GM23338 (cell line): ENCODE measurements at regions not wholly inside any gene's neighbourhood (a gene's known extent, or its start where the extent isn't known, plus 50 kb on each side); places are given as distances from the start of the nearest gene placed in this dataset.

Source experiments
- ATAC-seq: fragments of 200-7000 bp; cut with Tn5 transposase; 3 replicates; pipeline ENCODE4 v1.9.1; 2020
- DNase-seq: peaks from one replicate; pipeline ENCODE4 v3.0.0-alpha.2; 2015; ENCODE audit warnings: low spot score
- H2AFZ ChIP-seq: fragments of 200-600 bp; sonication (generic); 2 replicates; pipeline ENCODE4 v1.8.0; 2016; ENCODE audit warnings: antibody characterized with exemption, mild to moderate bottlenecking, moderate library complexity
- H3F3A ChIP-seq: fragments of 200-600 bp; sonication (generic); replicated peaks from 2 replicates; pipeline ENCODE4 v1.8.0; 2017; ENCODE audit warnings: antibody characterized with exemption, mixed run types, low read depth
- H3K27ac ChIP-seq: fragments of 200-600 bp; sonication (generic); 2 replicates; pipeline ENCODE4 v1.6.1; 2016; ENCODE audit warnings: low read depth
- H3K27me3 ChIP-seq: fragments of 200-600 bp; sonication (generic); 2 replicates; pipeline ENCODE4 v1.8.0; 2016; ENCODE audit warnings: mild to moderate bottlenecking, mixed run types, moderate library complexity; ENCODE audit not compliant: insufficient read depth
- H3K36me3 ChIP-seq: fragments of 200-600 bp; sonication (generic); 2 replicates; pipeline ENCODE4 v1.8.0; 2016; ENCODE audit warnings: mild to moderate bottlenecking; ENCODE audit not compliant: insufficient read depth
- H3K4me1 ChIP-seq: fragments of 200-600 bp; sonication (generic); 2 replicates; pipeline ENCODE4 v1.8.0; 2016; ENCODE audit warnings: mild to moderate bottlenecking, moderate library complexity; ENCODE audit not compliant: insufficient read depth
- H3K4me2 ChIP-seq: fragments of 200-600 bp; sonication (generic); 2 replicates; pipeline ENCODE4 v1.7.1; 2017; ENCODE audit warnings: mixed run types
- H3K4me3 ChIP-seq: fragments of 200-600 bp; sonication (generic); 2 replicates; pipeline ENCODE4 v1.6.1; 2016; ENCODE audit warnings: mixed run types
- H3K79me2 ChIP-seq: fragments of 200-600 bp; sonication (generic); replicated peaks from 2 replicates; pipeline ENCODE4 v1.8.0; 2017; ENCODE audit warnings: mild to moderate bottlenecking; ENCODE audit not compliant: insufficient read depth
- H3K9me2 ChIP-seq: fragments of 200-600 bp; sonication (generic); 2 replicates; pipeline ENCODE4 v1.8.0; 2017; ENCODE audit not compliant: insufficient read depth
- H4K20me1 ChIP-seq: fragments of 200-600 bp; sonication (generic); replicated peaks from 2 replicates; pipeline ENCODE4 v1.8.0; 2017; ENCODE audit warnings: mild to moderate bottlenecking; ENCODE audit not compliant: insufficient read depth
- H3K27ac Mint-ChIP-seq: 2 replicates; pipeline ENCODE4 v1.8.0; 2020; ENCODE audit warnings: inconsistent platforms, mild to moderate bottlenecking, moderate library complexity, mixed read lengths
- H3K27me3 Mint-ChIP-seq: 3 replicates; pipeline ENCODE4 v1.8.0; 2022; ENCODE audit warnings: low read depth, mild to moderate bottlenecking, moderate library complexity, mixed read lengths, inconsistent platforms; ENCODE audit not compliant: insufficient read depth, poor library complexity
- H3K36me3 Mint-ChIP-seq: 3 replicates; pipeline ENCODE4 v1.8.0; 2021; ENCODE audit warnings: low read depth, mild to moderate bottlenecking, inconsistent platforms, moderate library complexity, mixed read lengths
- H3K4me1 Mint-ChIP-seq: 3 replicates; pipeline ENCODE4 v1.8.0; 2020; ENCODE audit warnings: mild to moderate bottlenecking, inconsistent platforms, mixed read lengths
- H3K4me3 Mint-ChIP-seq: 3 replicates; pipeline ENCODE4 v1.8.0; 2021; ENCODE audit warnings: moderate library complexity, mild to moderate bottlenecking, inconsistent platforms, mixed read lengths
- H3K9me3 Mint-ChIP-seq: 3 replicates; pipeline ENCODE4 v1.8.0; 2020; ENCODE audit warnings: moderate library complexity, mild to moderate bottlenecking, inconsistent platforms, mixed read lengths
- CREB1 ChIP-seq: fragments of 250-450 bp; sonication (Bioruptor Pico); IDR thresholded peaks from 2 replicates; pipeline ENCODE4 v1.5.0; 2020; ENCODE audit warnings: low read depth, mild to moderate bottlenecking, moderate library complexity
- CTCF ChIP-seq, 2 experiments: fragments of 200-600 bp in 1 of 2; sonication (generic) in 1 of 2; conservative IDR thresholded peaks; 2 replicates each; pipeline versions ENCODE4 v1.5.1 to v1.6.1; 2016 to 2017; ENCODE audit warnings: antibody characterized with exemption in 2 of 2, low read depth in 2 of 2, mild to moderate bottlenecking in 2 of 2, moderate library complexity in 1 of 2
- EZH2 ChIP-seq: fragments of 200-600 bp; sonication (generic); IDR thresholded peaks from one replicate; pipeline ENCODE4 v1.8.0; 2017; ENCODE audit warnings: antibody characterized with exemption, mild to moderate bottlenecking, low read depth; ENCODE audit not compliant: unreplicated experiment
- EZH2phosphoT487 ChIP-seq: fragments of 200-600 bp; sonication (generic); IDR thresholded peaks from one replicate; pipeline ENCODE4 v1.8.1; 2018; ENCODE audit warnings: antibody characterized with exemption; ENCODE audit not compliant: unreplicated experiment
- JUNB ChIP-seq: IDR thresholded peaks from one replicate; pipeline ENCODE4 v1.6.1; 2016; ENCODE audit warnings: antibody characterized with exemption; ENCODE audit not compliant: unreplicated experiment
- NANOG ChIP-seq: IDR thresholded peaks from 2 replicates; pipeline ENCODE4 v1.6.1; 2016; ENCODE audit warnings: antibody characterized with exemption, borderline replicate concordance
- POLR2AphosphoS5 ChIP-seq: IDR thresholded peaks from 2 replicates; pipeline ENCODE4 v1.6.1; 2016; ENCODE audit warnings: antibody characterized with exemption, low read depth
- REST ChIP-seq: IDR thresholded peaks from one replicate; pipeline ENCODE4 v1.6.1; 2018; ENCODE audit warnings: antibody characterized with exemption; ENCODE audit not compliant: unreplicated experiment
- STAT1 ChIP-seq: IDR thresholded peaks from one replicate; pipeline ENCODE4 v1.6.1; 2016; ENCODE audit warnings: antibody characterized with exemption; ENCODE audit not compliant: unreplicated experiment
- ZNF114 ChIP-seq: fragments of 250-450 bp; sonication (Bioruptor Pico); IDR thresholded peaks from 2 replicates; pipeline ENCODE4 v1.5.0; 2020; ENCODE audit warnings: mild to moderate bottlenecking, moderate library complexity
- ZNF331 ChIP-seq: fragments of 250-450 bp; sonication (Bioruptor Pico); IDR thresholded peaks from 2 replicates; pipeline ENCODE4 v1.5.0; 2020; ENCODE audit warnings: low read depth, mild to moderate bottlenecking, moderate library complexity
- ZNF462 ChIP-seq: fragments of 250-450 bp; sonication (Bioruptor Pico); IDR thresholded peaks from 2 replicates; pipeline ENCODE4 v1.5.0; 2020; ENCODE audit warnings: mild to moderate bottlenecking, moderate library complexity
- TF ChIP-seq, protein P1 (sequence below): IDR thresholded peaks from 2 replicates; pipeline ENCODE4 v1.6.1; 2016; ENCODE audit warnings: antibody characterized with exemption

GRCh38 chr20:52596256-52596655 lies 375.9 kb upstream of the TSHZ2 start:
- Histone ChIP-seq H3K4me1 (no peaks in the 10 kb centered on the region), H3K4me3 (no peak overlapping the region), H3K27ac (no peak overlapping the region), H3K4me2 (no peak overlapping the region), H3K79me2 (no peaks in the 10 kb centered on the region), H4K20me1 (no peaks in the 10 kb centered on the region), H3K9me2 (peaks cover 15% of the 10 kb centered on the region; the same call in 1 of the 2 replicates), H3K36me3 (no peaks in the 10 kb centered on the region), H2AFZ (no peak overlapping the region), H3K27me3 (no peaks in the 10 kb centered on the region), H3F3A (no peaks in the 10 kb centered on the region)
- Mint-ChIP-seq H3K27ac (no peak overlapping the region), H3K36me3 (no peaks in the 10 kb centered on the region), H3K27me3 (no peaks in the 10 kb centered on the region), H3K4me1 (no peaks in the 10 kb centered on the region), H3K4me3 (no peak overlapping the region), H3K9me3 (no peaks in the 10 kb centered on the region)
- no peak for DNase-seq
- TF ChIP-seq NANOG = no peak
- no peak for TF ChIP-seq JUNB
- TF ChIP-seq POLR2AphosphoS5 = no peak
- TF ChIP-seq, protein P1, sequence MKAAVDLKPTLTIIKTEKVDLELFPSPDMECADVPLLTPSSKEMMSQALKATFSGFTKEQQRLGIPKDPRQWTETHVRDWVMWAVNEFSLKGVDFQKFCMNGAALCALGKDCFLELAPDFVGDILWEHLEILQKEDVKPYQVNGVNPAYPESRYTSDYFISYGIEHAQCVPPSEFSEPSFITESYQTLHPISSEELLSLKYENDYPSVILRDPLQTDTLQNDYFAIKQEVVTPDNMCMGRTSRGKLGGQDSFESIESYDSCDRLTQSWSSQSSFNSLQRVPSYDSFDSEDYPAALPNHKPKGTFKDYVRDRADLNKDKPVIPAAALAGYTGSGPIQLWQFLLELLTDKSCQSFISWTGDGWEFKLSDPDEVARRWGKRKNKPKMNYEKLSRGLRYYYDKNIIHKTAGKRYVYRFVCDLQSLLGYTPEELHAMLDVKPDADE = no peak
- no peak for TF ChIP-seq ZNF114 (CRISPR knock-in tag)
- TF ChIP-seq ZNF331 = no peak
- no peak for TF ChIP-seq EZH2
- TF ChIP-seq CTCF (conservative IDR thresholded peaks at IDR 0.05; ENCODE audit: low read depth in 2 of 2) = no peak
- TF ChIP-seq REST = no peak
- no peak for TF ChIP-seq ZNF462
- no peak for TF ChIP-seq CREB1 (CRISPR knock-in tag)
- no peak for TF ChIP-seq STAT1
- TF ChIP-seq EZH2phosphoT487 = no peak
- ATAC-seq = no peak
